Upper lobe of left lung (tissue), 6 donors: ENCODE measurements at regions not wholly inside any gene's neighbourhood (a gene's known extent, or its start where the extent isn't known, plus 50 kb on each side); places are given as distances from the start of the nearest gene placed in this dataset.

ENCODE experiments used
- ATAC-seq, 2 donors: fragments of 200-7000 bp; cut with Tn5 transposase; one replicate each; pipeline ENCODE4 v1.9.1; 2022; ENCODE audit warnings: mild to moderate bottlenecking in 2 of 2, moderate library complexity in 2 of 2; ENCODE audit not compliant: low FRiP score in 2 of 2
- DNase-seq, 2 donors: peaks; one replicate each; pipeline ENCODE4 v3.0.0-alpha.2; 2019 to 2020
- H3K27ac ChIP-seq, 4 donors: fragments of 200-600 bp; sonication (generic); one replicate each; pipeline ENCODE4 v1.5.1; 2016 to 2019
- H3K27me3 ChIP-seq, 4 donors: fragments of 200-600 bp; sonication (generic); one replicate each; pipeline ENCODE4 v1.5.1; 2017 to 2019
- H3K36me3 ChIP-seq, 4 donors: fragments of 200-600 bp; sonication (generic); one replicate each; pipeline ENCODE4 v1.5.1; 2016 to 2019
- H3K4me1 ChIP-seq, 4 donors: fragments of 200-600 bp; sonication (generic); one replicate each; pipeline ENCODE4 v1.5.1; 2018 to 2019
- H3K4me3 ChIP-seq, 4 donors: fragments of 200-600 bp; sonication (generic); one replicate each; pipeline ENCODE4 v1.5.1; 2017 to 2019; ENCODE audit warnings: mild to moderate bottlenecking in 2 of 4, moderate library complexity in 1 of 4
- H3K9me3 ChIP-seq, 4 donors: fragments of 200-600 bp; sonication (generic); one replicate each; pipeline ENCODE4 v1.5.1; 2018 to 2019
- EP300 ChIP-seq, 4 donors: sonication (generic); formaldehyde crosslinking; IDR thresholded peaks; one replicate each; pipeline ENCODE4 v1.5.1; 2017; ENCODE audit warnings: antibody characterized with exemption in 4 of 4, control low read depth in 2 of 4
- POLR2A ChIP-seq, 4 donors: fragments of 450-650 bp; IDR thresholded peaks; one replicate each; pipeline ENCODE4 v1.5.1; 2016 to 2017; ENCODE audit warnings: antibody characterized with exemption in 4 of 4, mild to moderate bottlenecking in 2 of 4
- POLR2AphosphoS5 ChIP-seq, 2 donors: sonication (generic); formaldehyde crosslinking; IDR thresholded peaks; one replicate each; pipeline ENCODE4 v1.5.1; 2017; ENCODE audit warnings: antibody characterized with exemption in 2 of 2
- WGBS, 2 donors: methylation state at CpG; one replicate each; pipeline ENCODE4 v1.1.5; 2017 to 2018; 5-methylcytosine and 5-hydroxymethylcytosine counted together
- TF ChIP-seq, protein P1 (sequence below), 6 experiments: fragments of 450-650 bp in 4 of 6; fragments of 200-600 bp in 2 of 6; sonication (generic) in 2 of 6; IDR thresholded peaks; one replicate each; pipeline ENCODE4 v1.5.1; 2016 to 2019; ENCODE audit warnings: antibody characterized with exemption in 6 of 6
- donor health status: DM: no; HTN: no; CAD: no; lungs with moderate emphysema.
- donor health status: DM: no; HTN: yes; CAD: no; lungs with severe emphysema.

DNA sequence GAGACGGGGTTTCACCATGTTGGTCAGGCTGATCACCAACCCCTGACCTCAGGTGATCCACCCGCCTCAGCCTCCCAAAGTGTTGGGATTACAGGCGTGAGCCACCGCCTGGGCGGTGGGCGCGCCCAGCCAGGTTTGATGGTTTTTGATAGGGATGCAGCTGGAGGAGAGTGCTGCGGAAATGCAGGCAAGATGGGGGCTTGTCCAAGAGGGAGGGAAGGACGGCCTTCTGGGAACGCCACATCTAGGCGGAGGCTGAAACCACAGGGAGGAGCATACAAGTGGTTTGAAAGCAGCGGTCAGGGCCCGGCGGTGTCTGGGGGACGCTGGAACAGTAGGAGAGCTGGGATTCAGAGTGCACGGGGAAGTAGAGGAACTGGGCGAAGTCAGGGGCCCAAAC is 134.6 kb downstream of the VRK1 start:
- no peaks in the 10 kb centered on the region for H3K36me3 ChIP-seq
- DNase-seq (peak in 1 of 2 donors; percentile 59), ATAC-seq (no peak)
- no peaks in the 10 kb centered on the region for H3K27me3 ChIP-seq
- no peaks in the 10 kb centered on the region for H3K4me1 ChIP-seq
- TF ChIP-seq POLR2AphosphoS5 (IDR thresholded peaks at IDR 0.05) (no peak), EP300 (IDR thresholded peaks at IDR 0.05) (no peak), POLR2A (IDR thresholded peaks at IDR 0.05) (no peak)
- TF ChIP-seq, protein P1, sequence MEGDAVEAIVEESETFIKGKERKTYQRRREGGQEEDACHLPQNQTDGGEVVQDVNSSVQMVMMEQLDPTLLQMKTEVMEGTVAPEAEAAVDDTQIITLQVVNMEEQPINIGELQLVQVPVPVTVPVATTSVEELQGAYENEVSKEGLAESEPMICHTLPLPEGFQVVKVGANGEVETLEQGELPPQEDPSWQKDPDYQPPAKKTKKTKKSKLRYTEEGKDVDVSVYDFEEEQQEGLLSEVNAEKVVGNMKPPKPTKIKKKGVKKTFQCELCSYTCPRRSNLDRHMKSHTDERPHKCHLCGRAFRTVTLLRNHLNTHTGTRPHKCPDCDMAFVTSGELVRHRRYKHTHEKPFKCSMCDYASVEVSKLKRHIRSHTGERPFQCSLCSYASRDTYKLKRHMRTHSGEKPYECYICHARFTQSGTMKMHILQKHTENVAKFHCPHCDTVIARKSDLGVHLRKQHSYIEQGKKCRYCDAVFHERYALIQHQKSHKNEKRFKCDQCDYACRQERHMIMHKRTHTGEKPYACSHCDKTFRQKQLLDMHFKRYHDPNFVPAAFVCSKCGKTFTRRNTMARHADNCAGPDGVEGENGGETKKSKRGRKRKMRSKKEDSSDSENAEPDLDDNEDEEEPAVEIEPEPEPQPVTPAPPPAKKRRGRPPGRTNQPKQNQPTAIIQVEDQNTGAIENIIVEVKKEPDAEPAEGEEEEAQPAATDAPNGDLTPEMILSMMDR (IDR thresholded peaks at IDR 0.05) = no peak
- H3K27ac ChIP-seq = no peak overlapping the region
- WGBS, 2 donors = 97% methylated on average over 17 of the region's 17 CpGs
- no peak overlapping the region for H3K4me3 ChIP-seq
- no peaks in the 10 kb centered on the region for H3K9me3 ChIP-seq

DNA sequence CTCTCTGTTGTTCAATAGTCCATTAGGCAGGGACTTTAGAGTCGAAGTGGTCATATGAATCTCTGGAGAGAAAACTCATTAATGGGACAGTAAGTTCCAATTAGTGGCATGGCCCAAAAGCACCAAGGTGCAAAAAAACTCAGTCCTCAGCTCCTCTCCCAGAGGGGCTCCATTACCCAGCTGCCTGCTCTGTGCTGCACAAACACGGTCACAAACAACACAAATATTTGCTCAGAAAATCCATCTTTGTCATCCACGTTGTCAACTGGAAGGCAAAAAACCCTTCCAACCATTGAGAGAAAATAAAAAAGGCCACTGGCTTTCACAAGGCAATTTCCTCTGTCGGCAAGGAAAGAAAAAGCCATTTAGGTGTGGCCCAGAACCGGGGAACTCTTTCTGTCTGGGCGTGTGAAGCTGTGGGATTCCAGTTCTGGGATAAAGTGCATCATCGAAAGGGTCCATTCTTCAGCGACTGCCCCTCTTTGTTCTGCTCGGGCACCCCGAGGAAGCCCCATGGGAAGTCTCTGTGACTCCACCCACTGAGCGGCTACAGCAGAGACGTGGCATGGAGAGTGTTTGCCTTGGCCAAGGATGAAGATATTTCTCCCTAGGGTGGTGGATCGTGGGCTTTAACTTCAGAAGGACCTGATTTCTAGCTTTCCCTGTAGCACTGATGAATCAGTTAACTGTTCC is 137.6 kb downstream of the VRK1 start:
- ATAC-seq (no peak), DNase-seq (no peak)
- no peaks in the 10 kb centered on the region for H3K9me3 ChIP-seq
- H3K36me3 ChIP-seq = no peaks in the 10 kb centered on the region
- H3K4me3 ChIP-seq = no peak overlapping the region
- WGBS, 2 donors = 49 to 72% methylated on average over 13 of the region's 13 CpGs
- no peaks in the 10 kb centered on the region for H3K27me3 ChIP-seq
- H3K4me1 ChIP-seq = no peaks in the 10 kb centered on the region
- TF ChIP-seq EP300 (IDR thresholded peaks at IDR 0.05) = no peak
- TF ChIP-seq POLR2A (IDR thresholded peaks at IDR 0.05) = no peak
- no peak overlapping the region for H3K27ac ChIP-seq

DNA sequence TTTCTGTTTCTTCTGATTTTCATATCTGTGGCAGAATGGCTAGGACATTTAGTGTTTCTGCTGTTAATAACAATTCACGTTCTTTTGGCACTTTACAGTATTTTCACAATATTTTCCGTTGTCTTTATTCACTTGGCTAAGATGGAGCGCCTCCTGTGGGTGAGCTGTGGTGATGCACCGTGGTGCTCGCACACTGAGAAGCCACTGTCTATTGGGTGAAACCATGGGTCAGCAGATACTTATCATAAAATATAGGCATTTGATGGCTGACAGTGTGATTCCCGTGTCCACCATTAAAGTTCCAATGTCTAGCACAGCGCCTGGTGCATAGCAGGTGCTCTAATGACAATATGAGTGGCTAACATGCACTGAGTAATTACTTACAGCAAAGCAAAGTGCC is 141.8 kb downstream of the VRK1 start:
- WGBS, 2 donors = 53 to 62% methylated on average over 7 of the region's 7 CpGs
- TF ChIP-seq POLR2A (IDR thresholded peaks at IDR 0.05) (no peak), EP300 (IDR thresholded peaks at IDR 0.05) (no peak), POLR2AphosphoS5 (IDR thresholded peaks at IDR 0.05) (no peak)
- TF ChIP-seq, protein P1 (IDR thresholded peaks at IDR 0.05) = peak in 1 of 6 experiments; percentile 6
- Histone ChIP-seq H3K36me3 (no peaks in the 10 kb centered on the region), H3K27me3 (no peaks in the 10 kb centered on the region), H3K27ac (no peak overlapping the region), H3K4me3 (no peak overlapping the region), H3K9me3 (no peaks in the 10 kb centered on the region), H3K4me1 (no peaks in the 10 kb centered on the region)
- DNase-seq = no peak
- ATAC-seq = no peak

DNA sequence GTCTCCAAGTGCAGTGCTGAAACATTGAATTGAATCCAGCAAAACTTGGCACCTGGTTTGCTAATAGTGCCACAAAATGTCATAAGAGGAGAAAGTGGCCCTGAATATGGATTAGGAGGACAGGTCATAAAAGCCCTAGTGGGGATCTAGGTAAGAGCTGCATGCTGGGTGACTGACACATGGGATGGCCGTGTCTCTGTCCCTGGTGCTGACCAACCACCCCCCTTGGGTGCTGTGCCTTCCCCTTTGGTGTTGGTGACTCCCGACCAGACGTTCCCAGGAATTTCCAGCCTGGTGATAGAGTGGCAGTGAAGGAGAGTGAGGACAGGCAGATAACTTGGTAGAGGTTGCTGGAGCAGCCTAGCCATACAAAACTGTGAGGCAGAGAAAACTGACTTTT is 142.8 kb downstream of the VRK1 start:
- DNase-seq (no peak), ATAC-seq (no peak)
- Histone ChIP-seq H3K9me3 (no peaks in the 10 kb centered on the region), H3K27ac (no peak overlapping the region), H3K27me3 (no peaks in the 10 kb centered on the region), H3K4me3 (no peak overlapping the region), H3K36me3 (no peaks in the 10 kb centered on the region), H3K4me1 (no peaks in the 10 kb centered on the region)
- no peak for TF ChIP-seq POLR2A (IDR thresholded peaks at IDR 0.05)
- 36 to 48% methylated on average over 3 of the region's 3 CpGs for WGBS, 2 donors

DNA sequence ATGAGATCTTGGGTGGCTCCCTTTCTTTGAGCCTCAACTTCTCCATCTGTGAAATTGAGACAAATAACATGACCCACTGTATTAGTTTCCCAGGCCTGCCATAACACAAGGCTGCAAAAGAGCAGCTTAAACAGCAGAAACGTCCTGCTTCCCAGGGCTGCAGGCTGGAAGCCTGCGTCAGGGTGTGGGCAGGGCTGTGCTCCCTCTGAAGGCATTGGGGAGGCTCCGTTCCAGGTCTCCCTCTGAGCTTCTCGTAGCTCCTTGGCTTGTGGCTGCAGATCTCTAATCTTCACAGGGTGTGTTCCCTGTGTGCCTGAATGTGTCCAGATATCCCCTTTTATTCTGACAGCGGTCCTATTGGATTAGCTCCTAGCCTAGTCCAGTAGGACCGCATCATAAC is 147.1 kb downstream of the VRK1 start:
- H3K4me3 ChIP-seq = no peak overlapping the region
- no peak for TF ChIP-seq EP300 (IDR thresholded peaks at IDR 0.05)
- TF ChIP-seq POLR2A (IDR thresholded peaks at IDR 0.05) = no peak
- TF ChIP-seq POLR2AphosphoS5 (IDR thresholded peaks at IDR 0.05) = no peak
- TF ChIP-seq, protein P1 (IDR thresholded peaks at IDR 0.05) = no peak
- no peaks in the 10 kb centered on the region for H3K36me3 ChIP-seq
- 72 to 77% methylated on average over 6 of the region's 6 CpGs for WGBS, 2 donors
- no peaks in the 10 kb centered on the region for H3K27me3 ChIP-seq
- H3K9me3 ChIP-seq = no peaks in the 10 kb centered on the region
- no peak for ATAC-seq
- H3K27ac ChIP-seq = no peak overlapping the region
- DNase-seq = no peak
- no peaks in the 10 kb centered on the region for H3K4me1 ChIP-seq

DNA sequence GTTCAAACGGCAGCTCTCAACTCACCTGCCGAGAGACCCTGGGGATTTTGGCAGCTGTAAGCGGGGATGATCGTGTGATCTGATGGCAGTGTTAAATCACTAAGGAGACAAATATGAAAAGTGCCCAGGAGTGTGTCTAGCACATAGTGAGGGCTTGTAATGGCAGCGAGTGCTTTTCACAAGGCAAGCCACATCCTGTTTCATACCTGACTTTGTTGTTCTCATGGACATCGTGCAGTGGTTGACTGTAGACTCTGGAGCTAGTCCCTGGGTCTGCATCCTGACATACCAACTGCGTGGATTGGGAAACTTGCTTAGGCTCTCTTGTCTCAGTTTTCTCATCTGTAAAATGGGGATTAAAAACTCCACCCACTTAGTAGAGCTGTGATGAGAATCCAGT is 148.5 kb downstream of the VRK1 start:
- Histone ChIP-seq H3K27ac (no peak overlapping the region), H3K9me3 (no peaks in the 10 kb centered on the region), H3K4me1 (no peaks in the 10 kb centered on the region), H3K4me3 (no peak overlapping the region), H3K36me3 (no peaks in the 10 kb centered on the region), H3K27me3 (no peaks in the 10 kb centered on the region)
- no peak for DNase-seq
- no peak for ATAC-seq
- no peak for TF ChIP-seq EP300 (IDR thresholded peaks at IDR 0.05)
- no peak for TF ChIP-seq POLR2AphosphoS5 (IDR thresholded peaks at IDR 0.05)
- TF ChIP-seq, protein P1 (IDR thresholded peaks at IDR 0.05) = no peak
- TF ChIP-seq POLR2A (IDR thresholded peaks at IDR 0.05) = no peak
- WGBS, 2 donors = 87 to 90% methylated on average over 7 of the region's 7 CpGs
